SH-SY5Y (cell line): ENCODE measurements at regions not wholly inside any gene's neighbourhood (a gene's known extent, or its start where the extent isn't known, plus 50 kb on each side); places are given as distances from the start of the nearest gene placed in this dataset.

Source experiments
- GATA2 ChIP-seq: IDR thresholded peaks from 2 replicates; pipeline ENCODE4 v1.6.1; 2011; ENCODE audit warnings: mild to moderate bottlenecking, low read depth, low read length
- GATA3 ChIP-seq: IDR thresholded peaks from 2 replicates; pipeline ENCODE4 v1.6.1; 2011; ENCODE audit warnings: low read depth, mild to moderate bottlenecking, low read length, moderate library complexity

- no peak for TF ChIP-seq GATA3
- TF ChIP-seq GATA2, result no peak
Observed at GRCh38 chr20:7540018-7540417, 400.2 kb downstream of the HAO1 start.
